ENCODE measurements at regions not wholly inside any gene's neighbourhood (a gene's known extent, or its start where the extent isn't known, plus 50 kb on each side); places are given as distances from the start of the nearest gene placed in this dataset.

DNA sequence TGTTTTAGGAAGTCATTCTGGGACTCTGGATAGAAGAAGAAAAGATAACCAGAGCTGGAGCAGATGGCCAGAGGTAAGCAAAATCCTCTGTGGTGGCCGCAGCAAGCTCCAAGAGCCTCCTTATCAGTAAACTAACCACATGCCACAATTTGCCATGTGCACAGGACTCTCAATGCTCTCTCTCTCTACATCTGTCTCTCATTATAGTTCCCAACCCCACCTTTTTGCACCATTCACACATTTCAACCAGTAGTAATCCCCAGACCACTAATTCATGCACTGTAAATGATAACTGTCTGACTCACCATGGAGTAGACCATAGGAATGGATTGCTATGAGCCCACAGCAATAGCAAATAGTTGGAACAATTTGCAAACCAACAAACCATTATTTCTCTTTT is 526.1 kb downstream of the TLR4 start:
- in situ Hi-C loops (cut with HindIII; ENCODE audit: low pct_ligation_motif_present, low pct_unique_long_range_greater_than_20kb, low sequenced_read_pairs) = no loop called here
- DNase-seq = peak; percentile 2

DNA sequence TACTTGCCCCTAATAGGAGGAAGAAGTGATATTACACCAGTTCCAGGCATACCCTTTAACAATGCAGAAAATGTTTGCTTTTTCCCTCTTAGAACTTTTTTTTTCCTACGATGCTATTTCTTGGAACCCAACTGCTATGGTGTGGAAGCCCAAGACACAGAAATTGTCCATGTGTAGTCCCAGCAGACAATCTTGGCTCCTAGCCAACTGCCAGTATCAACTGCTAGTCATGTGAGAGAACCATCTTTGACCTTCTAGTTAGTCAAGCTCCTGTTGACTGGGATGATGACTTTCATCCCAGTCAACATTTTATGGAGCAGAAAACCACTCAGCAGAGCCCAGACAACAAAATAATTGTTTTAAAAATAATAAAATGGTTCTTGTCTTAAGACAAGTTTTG is 532.4 kb downstream of the TLR4 start:
- in situ Hi-C loops (cut with HindIII; ENCODE audit: low pct_ligation_motif_present, low pct_unique_long_range_greater_than_20kb, low sequenced_read_pairs) = no loop called here
- no peak for DNase-seq

DNA sequence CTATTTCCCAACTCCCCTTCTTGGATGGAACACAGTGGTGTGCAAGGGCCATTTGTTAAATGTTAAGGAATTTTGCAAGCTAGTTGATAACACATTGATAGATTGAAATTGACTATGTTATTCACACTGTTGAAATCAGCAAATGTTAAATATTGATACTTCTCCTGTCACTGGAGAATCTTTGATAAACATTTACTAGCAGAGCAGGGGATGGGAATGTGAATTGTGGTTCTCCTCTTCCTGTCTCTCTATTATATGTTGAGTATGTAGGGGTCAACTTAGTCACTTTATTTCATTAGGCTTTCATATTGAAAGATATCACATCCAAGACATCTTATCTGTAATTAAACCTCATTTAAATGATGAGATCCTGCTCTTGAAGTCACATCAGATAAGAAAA is 533.9 kb downstream of the TLR4 start:
- in situ Hi-C loops (cut with HindIII; ENCODE audit: low pct_ligation_motif_present, low pct_unique_long_range_greater_than_20kb, low sequenced_read_pairs) = no loop called here
- no peak for DNase-seq

DNA sequence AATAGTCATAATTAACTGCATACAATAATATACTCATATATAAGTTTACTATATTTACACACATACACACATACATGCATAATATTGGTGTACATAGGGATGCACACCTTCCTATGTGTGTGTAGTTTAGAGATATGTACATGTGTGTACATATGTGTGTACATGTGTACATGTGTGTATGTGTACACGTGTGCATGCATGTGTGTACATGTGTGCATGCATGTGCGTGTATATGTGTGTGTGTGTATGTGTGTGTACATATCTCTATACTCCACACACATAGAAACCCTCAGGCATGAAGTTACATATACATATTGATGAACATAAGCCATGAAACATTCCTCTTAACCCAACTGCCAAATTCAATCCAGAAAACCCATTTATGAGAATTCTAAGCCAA is 547.8 kb downstream of the TLR4 start:
- no peak for DNase-seq
- in situ Hi-C loops (cut with HindIII; ENCODE audit: low pct_ligation_motif_present, low pct_unique_long_range_greater_than_20kb, low sequenced_read_pairs) = no loop called here

DNA sequence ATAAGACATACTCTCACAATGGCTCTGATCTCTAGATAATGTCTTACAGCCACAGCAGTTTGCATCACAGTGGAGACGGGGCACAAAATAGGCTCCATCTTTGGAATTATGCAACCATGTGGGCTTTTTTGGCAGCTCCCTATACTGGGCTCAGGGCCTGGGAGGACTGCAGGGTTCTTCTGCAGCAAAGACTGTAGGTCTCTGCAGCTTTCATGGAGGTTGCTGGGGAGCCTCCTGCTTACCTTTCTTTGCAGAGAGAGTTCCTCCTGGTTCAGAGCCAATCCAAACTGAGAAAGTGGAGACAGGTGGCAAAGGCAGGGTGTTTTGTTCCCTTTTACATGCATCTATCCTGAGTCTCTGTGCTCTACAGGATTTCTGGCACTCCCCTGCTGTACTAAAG is 558.0 kb downstream of the TLR4 start:
- no peak for DNase-seq
- in situ Hi-C loops (cut with HindIII; ENCODE audit: low pct_ligation_motif_present, low pct_unique_long_range_greater_than_20kb, low sequenced_read_pairs) = no loop called here

DNA sequence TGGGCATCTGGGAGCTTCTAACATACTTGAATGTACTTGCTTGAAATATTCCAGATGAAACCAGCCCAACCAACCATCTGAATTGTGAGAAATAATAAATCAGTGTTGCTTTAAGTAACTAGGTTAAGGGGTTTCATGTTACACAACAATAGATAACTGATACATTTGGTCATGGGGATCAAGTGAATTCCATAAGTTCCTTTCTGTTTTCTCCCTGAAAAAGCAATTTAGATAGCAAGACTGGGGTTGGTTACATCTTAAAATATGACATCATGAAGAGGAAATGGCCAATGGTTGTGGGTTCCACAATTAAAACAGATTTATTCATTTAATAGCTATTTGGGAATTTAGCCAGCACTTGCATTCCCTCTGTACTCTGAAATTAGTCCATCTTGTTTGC is 559.7 kb downstream of the TLR4 start:
- in situ Hi-C loops (cut with HindIII; ENCODE audit: low pct_ligation_motif_present, low pct_unique_long_range_greater_than_20kb, low sequenced_read_pairs) = no loop called here

DNA sequence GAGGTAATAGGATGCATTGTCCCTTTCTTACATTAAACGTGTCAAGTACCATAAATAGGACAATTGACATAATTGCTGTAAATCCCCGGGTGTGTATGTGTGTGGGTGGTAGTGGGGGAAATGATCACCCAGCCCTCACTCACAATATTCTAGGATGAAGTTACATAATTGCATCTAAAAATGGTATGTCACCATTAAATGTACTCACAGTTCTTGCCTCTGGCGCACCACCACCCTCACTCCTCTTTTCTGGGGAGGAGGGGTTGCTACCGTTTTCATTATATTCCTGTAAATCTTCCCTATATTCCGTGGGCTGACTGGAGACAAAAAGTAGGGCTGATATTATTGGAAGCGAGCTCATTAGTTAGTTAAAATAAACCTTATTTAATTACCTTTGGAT is 563.8 kb downstream of the TLR4 start:
- in situ Hi-C loops (cut with HindIII; ENCODE audit: low pct_ligation_motif_present, low pct_unique_long_range_greater_than_20kb, low sequenced_read_pairs) = no loop called here
- DNase-seq = no peak

More for the DNA sequence above, 559.7 kb downstream of the TLR4 start:
- no peak for DNase-seq

DNA sequence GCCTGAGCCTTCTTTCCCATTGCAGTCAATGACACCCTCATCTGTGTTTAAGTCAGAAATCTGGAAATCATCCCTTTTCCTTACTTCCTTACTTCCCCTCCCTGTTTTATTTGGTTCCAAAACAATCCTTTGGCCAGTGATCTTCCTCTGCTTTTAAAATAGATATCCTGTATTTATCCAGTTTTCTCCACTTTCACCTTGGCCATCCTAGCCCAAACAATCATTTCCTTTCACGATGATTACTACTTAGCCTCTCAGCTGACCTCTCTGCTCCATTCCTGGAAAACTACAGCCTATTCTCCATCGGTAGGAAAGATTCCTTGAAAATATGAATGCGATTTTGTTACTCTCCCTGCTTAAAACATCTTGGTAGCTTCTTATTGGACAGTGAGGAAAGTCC is 565.4 kb downstream of the TLR4 start:
- DNase-seq = no peak
- in situ Hi-C loops (cut with HindIII; ENCODE audit: low pct_ligation_motif_present, low pct_unique_long_range_greater_than_20kb, low sequenced_read_pairs) = no loop called here

DNA sequence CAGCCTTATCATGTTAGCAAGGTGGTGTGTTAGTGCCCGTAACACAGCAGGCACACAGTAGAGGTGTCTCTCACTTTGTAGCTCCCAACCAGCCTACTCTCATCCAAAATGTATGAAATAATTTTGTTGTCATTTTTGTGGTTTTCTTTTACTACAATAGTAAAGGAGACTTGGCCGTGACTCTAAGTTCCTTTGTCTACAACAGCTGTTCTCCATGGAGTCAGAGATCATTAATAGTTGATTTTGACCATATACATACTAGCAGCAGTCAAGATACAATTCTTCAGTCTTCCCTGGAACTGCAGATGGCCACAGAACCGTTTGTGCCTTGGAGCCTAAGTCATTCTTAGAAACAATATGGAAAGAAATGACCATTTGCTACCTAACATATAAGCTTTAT is 567.1 kb downstream of the TLR4 start:
- in situ Hi-C loops (cut with HindIII; ENCODE audit: low pct_ligation_motif_present, low pct_unique_long_range_greater_than_20kb, low sequenced_read_pairs) = no loop called here
- no peak for DNase-seq

DNA sequence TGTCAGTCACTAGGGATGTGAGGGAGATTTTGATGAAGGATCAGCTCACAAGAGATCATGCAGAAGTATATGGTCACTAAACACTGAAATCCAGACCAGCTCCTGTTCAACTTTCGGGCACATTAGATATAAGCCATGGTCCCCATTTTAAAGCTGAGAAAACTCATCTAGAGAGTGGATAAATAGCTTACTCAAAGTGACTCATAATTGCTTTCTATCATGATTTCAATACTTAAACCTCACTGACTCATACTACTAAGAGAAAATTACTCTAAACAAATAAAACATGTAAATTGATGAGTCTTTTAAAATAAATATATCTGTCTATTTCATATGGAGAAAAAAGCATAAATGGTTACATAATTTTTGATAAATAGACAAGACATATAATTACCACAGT is 567.7 kb downstream of the TLR4 start:
- in situ Hi-C loops (cut with HindIII; ENCODE audit: low pct_ligation_motif_present, low pct_unique_long_range_greater_than_20kb, low sequenced_read_pairs) = no loop called here
- DNase-seq = no peak

DNA sequence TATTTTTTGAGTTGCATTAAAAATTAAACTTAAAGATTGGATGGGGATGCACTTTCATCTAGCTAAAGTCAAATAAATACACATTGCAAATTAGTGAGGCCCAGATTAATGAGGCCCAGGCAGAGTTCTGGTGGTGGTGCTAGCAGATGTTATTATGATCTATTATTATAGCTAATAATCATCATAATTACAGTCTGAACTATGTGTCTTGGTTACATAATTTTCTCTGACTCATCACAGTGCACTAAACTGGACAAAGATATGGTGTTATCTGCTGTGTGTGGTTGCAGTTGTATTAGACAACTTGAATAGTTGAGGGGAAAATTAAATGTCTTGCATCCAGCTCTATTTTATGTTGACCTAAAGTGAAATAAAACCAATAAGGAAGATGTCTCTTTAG is 568.8 kb downstream of the TLR4 start:
- no peak for DNase-seq
- in situ Hi-C loops (cut with HindIII; ENCODE audit: low pct_ligation_motif_present, low pct_unique_long_range_greater_than_20kb, low sequenced_read_pairs) = no loop called here

DNA sequence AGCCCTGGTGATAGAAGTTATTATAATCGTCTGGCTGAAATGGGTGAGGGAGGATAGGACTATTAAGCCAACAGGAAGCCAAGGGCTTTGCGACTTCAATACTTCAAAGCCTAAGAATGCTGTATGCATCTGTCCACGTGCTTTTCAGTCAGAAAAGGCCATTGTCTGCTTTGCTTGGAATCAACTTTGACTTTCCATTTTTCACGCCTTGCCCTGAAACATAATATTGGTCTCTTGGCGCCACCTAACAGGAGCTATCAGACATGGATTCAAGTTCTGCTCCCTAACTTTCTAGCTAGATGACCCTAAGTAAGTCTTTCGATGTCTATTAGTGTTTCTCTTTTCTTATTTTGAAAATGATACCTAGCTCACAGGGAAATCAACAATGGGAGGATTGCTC is 572.6 kb downstream of the TLR4 start:
- no peak for DNase-seq
- in situ Hi-C loops (cut with HindIII; ENCODE audit: low pct_ligation_motif_present, low pct_unique_long_range_greater_than_20kb, low sequenced_read_pairs) = no loop called here

DNA sequence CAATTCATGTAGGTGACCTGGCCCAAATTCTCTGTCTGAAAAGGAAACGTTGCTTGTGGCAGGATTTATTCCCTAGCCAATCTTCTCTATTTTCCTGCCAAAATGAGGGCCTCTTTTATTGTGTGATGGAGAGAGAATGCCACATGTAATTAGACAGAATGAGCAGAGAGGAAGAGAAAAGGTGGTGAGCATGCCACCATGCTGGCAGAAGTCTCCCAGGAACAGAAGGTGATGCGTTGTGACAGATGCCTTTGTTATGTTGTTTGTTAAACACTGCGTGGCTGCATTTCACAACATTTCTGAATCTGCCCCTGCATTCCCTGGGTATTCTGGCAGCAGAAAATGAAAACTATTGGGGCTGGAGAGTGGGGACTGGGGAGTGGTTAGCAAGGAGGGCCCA is 577.6 kb downstream of the TLR4 start:
- in situ Hi-C loops (cut with HindIII; ENCODE audit: low pct_ligation_motif_present, low pct_unique_long_range_greater_than_20kb, low sequenced_read_pairs) = no loop called here
- DNase-seq = no peak

DNA sequence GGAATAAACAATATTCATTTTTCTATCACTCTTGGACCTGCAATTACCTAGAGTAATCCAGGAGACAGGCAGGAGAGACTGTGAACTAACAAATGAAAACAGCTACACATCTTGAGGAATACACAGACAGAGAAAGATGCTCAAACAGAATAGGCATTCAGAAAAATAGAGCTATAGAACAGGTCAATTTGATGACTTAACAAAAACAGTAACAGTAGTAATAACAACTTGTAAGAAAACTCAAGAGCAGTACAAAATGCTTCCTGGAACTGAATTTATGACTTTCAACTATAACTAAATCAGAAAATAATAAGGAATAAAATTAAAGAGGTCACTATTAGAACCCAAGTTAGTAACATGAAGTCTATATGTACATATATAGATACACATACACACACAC is 579.3 kb downstream of the TLR4 start:
- in situ Hi-C loops (cut with HindIII; ENCODE audit: low pct_ligation_motif_present, low pct_unique_long_range_greater_than_20kb, low sequenced_read_pairs) = no loop called here
- no peak for DNase-seq

DNA sequence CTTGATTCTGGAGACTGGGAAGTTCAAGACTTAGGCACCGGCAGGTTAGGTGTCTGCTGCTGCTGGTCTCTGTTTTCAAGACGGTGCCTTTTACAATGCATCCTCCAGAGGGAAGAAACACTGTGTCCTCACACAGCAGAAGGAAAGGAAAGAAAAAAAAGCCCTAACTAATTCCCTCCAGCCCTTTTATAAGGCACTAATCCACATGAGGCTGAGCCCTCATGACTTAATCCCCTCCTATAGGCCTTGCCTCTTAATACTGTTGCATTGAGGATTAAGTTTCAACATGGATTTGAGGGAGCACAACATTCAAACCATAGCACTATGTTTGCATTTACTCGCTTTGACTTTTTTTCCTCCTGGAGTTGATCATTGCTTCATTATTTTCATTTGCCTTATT is 585.9 kb downstream of the TLR4 start:
- no peak for DNase-seq
- in situ Hi-C loops (cut with HindIII; ENCODE audit: low pct_ligation_motif_present, low pct_unique_long_range_greater_than_20kb, low sequenced_read_pairs) = no loop called here

DNA sequence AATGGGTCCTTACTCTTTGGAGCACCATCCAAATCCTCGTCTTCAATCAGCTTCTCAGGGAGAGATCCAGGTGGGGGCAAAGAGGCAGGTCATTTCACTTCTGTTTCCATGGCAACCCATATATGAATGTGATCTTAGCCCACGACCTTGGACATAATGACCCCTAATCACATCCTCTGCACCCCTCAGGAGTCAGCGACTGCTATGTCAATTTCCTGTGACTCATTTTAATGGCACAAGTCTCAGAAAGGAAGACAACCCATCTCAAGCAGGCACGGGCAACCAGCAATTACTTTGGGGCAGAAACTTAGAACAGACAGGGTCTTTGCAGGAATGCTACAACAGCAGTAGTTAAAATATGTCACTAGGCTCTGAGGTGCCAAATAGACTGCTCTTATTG is 591.2 kb downstream of the TLR4 start:
- no peak for DNase-seq

DNA sequence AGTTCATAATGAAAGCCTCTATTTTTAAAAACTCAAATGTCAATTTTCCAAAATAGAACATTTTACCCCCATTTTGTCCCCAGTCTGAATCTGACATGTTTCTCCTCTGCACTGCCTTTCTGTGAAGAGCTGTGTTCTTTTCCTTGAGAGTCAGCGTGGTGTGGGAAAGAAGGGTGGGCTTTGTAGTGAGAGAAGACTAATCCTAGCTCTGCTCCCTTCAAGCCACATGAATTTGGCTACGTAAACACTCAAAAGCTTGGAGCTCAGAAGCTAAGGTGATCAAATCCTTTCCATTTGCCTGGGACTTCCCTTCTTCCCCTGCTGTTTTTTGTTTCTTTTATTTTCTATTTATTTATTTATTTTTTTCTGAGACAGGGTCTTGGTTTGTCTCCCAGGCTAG is 598.5 kb downstream of the TLR4 start:
- in situ Hi-C loops (cut with HindIII; ENCODE audit: low pct_ligation_motif_present, low pct_unique_long_range_greater_than_20kb, low sequenced_read_pairs) = no loop called here
- DNase-seq = no peak

More for the DNA sequence above, 591.2 kb downstream of the TLR4 start:
- in situ Hi-C loops (cut with HindIII; ENCODE audit: low pct_ligation_motif_present, low pct_unique_long_range_greater_than_20kb, low sequenced_read_pairs) = no loop called here

DNA sequence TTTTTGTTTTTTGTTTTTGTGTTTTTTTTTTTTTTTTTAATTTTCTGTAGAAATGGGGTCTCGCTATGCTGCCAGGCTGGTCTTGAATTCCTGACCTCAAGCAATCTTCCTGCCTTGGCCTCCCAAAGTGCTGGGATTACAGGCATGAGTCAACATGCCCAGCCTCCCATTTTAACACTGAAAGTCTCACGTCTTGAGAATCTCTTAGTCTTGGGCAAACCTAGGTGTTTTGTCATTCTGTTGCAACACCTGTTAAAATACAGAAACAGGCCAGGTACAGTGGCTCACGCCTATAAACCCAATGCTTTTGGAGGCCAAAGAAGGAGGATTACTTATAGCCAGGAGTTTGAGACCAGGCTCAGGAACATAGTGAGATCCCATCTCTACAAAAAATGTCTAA is 599.0 kb downstream of the TLR4 start:
- no peak for DNase-seq
- in situ Hi-C loops (cut with HindIII; ENCODE audit: low pct_ligation_motif_present, low pct_unique_long_range_greater_than_20kb, low sequenced_read_pairs) = no loop called here

DNA sequence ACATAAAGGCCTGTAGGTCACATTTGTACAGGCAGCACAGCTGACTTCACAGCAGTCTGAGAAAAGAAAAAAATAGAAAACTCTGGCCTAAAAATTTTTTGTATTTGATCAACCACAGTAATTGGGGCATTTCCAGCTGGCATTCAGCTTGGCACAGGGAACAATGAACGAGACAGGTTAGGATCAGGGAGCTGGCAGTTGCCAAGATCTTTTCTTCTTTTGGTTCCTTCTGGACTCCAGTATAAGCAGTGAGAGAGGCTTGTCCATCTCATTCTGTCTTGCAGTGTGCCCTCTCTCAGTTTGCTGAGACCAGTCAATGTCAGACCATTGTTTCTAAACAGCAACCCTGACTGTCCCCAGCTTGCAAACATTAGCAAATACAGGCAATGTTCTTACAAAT is 601.1 kb downstream of the TLR4 start:
- in situ Hi-C loops (cut with HindIII; ENCODE audit: low pct_ligation_motif_present, low pct_unique_long_range_greater_than_20kb, low sequenced_read_pairs) = no loop called here
- no peak for DNase-seq

DNA sequence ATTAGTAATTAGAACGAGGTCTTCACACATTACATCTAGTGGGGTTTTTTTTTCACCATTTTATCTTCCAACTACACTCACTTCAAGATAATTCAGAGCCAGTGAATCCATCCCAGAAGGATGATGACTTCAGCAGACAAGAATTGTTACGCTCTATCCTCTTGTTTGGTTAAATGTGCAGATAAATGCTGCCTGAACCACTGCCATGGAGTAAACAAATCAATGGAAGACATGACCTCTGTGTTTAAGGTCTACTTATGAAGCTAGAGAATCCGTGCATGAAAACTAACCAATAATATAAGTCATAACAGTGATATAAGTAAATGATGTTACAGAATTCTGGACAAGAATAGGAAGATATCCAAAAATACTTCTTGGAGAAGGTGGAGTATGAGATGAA is 602.6 kb downstream of the TLR4 start:
- DNase-seq = no peak
- in situ Hi-C loops (cut with HindIII; ENCODE audit: low pct_ligation_motif_present, low pct_unique_long_range_greater_than_20kb, low sequenced_read_pairs) = no loop called here

DNA sequence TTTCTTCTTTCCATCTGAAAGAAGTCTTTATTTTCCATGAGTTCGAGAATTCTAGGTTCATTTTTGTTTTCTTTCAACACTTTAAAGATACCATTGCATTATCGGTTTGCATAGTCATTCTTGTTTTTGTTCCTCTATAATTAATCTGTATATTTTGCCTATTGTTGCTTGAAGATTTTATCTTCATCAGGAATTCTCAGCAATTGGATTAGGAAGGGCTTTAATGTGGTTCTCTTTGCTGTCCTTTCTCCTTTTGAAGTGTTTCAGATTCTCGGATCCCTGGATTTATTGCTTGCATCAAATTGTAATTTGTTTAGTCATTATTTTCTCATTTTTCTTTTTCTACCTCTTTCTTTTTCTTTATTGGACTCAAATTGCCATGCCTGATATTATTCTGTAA is 609.8 kb downstream of the TLR4 start:
- no peak for DNase-seq
- in situ Hi-C loops (cut with HindIII; ENCODE audit: low pct_ligation_motif_present, low pct_unique_long_range_greater_than_20kb, low sequenced_read_pairs) = no loop called here
